Retinal pigment epithelial cell (primary cell): ENCODE measurements at regions not wholly inside any gene's neighbourhood (a gene's known extent, or its start where the extent isn't known, plus 50 kb on each side); places are given as distances from the start of the nearest gene placed in this dataset.
A peak's percentile ranks its signal among the peaks of the same experiment; 100 is the strongest.

ENCODE experiments used
- DNase-seq: peaks from one replicate; pipeline ENCODE4 v3.0.0-alpha.2; 2010; ENCODE audit warnings: low read depth
- H3K4me3 ChIP-seq: 2 replicates; pipeline ENCODE4 v1.5.1; 2011; ENCODE audit warnings: mild to moderate bottlenecking, low read length, control low read depth, moderate library complexity
- CTCF ChIP-seq: conservative IDR thresholded peaks from 2 replicates; pipeline ENCODE4 v1.5.1; 2011; ENCODE audit warnings: low read depth, low read length, control low read depth, inconsistent platforms

DNA sequence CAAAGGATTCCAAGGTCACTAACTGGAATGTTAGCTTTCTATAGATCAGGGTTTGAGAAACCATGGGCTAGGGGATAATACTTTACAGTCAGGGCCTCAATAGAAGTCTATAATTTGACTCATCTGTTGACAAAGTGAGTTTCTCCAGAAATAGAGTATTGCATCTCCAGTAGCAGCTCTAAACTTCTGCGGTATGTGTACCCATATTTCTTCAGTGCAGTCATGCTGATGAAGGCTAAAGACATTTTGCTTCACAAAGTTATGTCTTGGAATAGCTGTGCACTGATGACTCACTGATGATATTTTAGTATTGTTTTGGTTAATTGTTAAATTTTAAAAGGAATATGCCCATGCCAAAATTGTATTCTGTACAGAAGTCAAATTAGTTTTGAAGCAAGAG is 464.9 kb upstream of the AMOT start:
- no peak for TF ChIP-seq CTCF
- H3K4me3 ChIP-seq = no peak overlapping the region
- peak; percentile 1 for DNase-seq

DNA sequence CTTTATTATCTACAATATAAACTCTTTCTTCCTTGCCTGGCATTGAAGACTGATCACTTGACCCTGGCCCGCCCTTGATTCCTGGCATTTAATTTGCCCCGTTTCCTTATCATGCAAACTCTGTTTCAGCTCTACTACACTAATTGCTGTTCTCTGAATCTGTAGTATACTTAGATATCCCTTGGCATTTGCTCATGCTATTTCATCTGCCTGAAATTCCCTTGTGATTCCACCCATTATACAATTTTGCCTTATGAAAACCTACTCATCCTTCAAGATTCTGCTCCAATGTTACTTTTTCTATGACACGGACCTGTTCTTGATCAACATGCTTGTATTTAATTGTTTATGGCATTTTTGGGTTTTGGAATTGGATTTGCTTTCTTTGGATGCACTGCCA is 459.9 kb upstream of the AMOT start:
- no peak for DNase-seq
- no peak overlapping the region for H3K4me3 ChIP-seq
- TF ChIP-seq CTCF = no peak

- no peak for DNase-seq
- H3K4me3 ChIP-seq = no peak overlapping the region
- no peak for TF ChIP-seq CTCF
Observed at GRCh38 chrX:113297437-113297836, 456.8 kb upstream of the AMOT start.

DNA sequence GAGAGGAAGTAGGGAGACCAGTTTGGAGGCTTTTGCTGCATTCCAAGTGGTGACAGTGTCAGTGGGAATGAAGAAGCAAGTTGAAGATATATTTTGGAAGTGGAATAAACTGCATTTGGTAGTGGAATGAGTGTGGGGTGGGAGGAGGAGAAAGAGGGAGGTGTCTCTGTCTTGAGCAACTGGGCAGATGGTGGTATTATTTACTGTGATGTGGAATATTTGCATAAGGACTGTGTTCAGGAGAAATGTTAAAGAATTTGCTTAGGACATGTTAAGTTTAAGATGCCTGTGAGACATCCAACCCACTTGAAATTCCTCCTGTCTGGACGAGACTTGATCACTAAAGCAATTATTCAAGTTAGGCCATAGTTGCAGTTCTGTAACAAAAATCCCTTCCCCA is 448.9 kb upstream of the AMOT start:
- TF ChIP-seq CTCF = no peak
- H3K4me3 ChIP-seq = no peak overlapping the region
- no peak for DNase-seq

GRCh38 chrX:113287761-113288160 is 447.1 kb upstream of the AMOT start:
- H3K4me3 ChIP-seq = no peak overlapping the region
- TF ChIP-seq CTCF = no peak
- peak; percentile 7 for DNase-seq

DNA sequence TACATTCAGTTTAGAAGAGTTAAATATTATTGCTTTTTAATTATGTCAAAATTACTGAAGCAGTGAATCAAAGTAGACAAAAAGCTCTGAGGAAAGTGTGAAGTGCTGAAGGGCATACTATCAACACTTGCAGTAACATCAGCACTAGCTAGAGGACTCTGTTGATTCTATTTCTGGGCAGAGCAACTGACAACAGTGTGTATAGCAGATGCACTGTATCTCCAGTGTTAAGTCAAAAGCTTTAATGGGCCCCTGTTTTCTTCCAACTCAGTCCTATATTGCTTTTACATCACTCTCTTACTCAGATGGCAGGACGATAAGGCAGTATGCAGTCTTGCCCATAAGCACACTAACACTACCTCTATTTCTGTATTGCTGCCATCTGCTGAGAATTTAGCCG is 435.2 kb upstream of the AMOT start:
- no peak overlapping the region for H3K4me3 ChIP-seq
- DNase-seq = no peak
- TF ChIP-seq CTCF = no peak

DNA sequence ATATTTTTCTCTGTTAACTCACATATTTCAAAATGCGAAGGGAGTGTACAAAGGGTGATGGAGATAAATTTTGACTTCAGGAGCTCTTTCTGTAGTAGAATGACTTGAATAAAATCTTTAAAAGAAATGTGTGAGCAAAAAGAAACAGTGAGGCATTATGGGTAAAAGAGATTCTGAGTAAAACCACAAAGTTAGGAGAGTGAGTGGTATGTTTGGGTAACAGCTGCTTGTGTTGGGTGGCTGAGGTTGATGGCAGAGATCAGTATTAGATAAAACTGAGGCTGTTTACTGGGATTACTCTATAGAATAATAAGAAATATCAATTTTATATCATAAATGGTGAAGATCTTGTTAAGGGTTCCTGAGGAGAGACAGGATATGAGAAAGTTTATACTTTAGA is 434.2 kb upstream of the AMOT start:
- H3K4me3 ChIP-seq = no peak overlapping the region
- TF ChIP-seq CTCF = no peak
- no peak for DNase-seq
